NCI-H510A (cell line): ENCODE measurements at regions not wholly inside any gene's neighbourhood (a gene's known extent, or its start where the extent isn't known, plus 50 kb on each side); places are given as distances from the start of the nearest gene placed in this dataset.

Experiments used
- DNase-seq: peaks from one replicate; lab custom pipeline; 2025; lab: John Stamatoyannopoulos, UW

GRCh38 chr10:24010436-24010970 is 198.4 kb upstream of the KIAA1217 start:
- DNase-seq = no peak

GRCh38 chr10:24012249-24012803 is 196.6 kb upstream of the KIAA1217 start:
- DNase-seq = no peak

GRCh38 chr10:24027107-24027506 is 181.8 kb upstream of the KIAA1217 start:
- no peak for DNase-seq

- no peak for DNase-seq
Measured at GRCh38 chr10:24034571-24034970, 174.4 kb upstream of the KIAA1217 start.

GRCh38 chr10:24035761-24036160 is 173.2 kb upstream of the KIAA1217 start:
- no peak for DNase-seq

- DNase-seq = no peak
Measured at GRCh38 chr10:24039315-24039714, 169.6 kb upstream of the KIAA1217 start.

- DNase-seq = no peak
Measured at GRCh38 chr10:24039897-24040296, 169.0 kb upstream of the KIAA1217 start.

GRCh38 chr10:24041034-24041433 is 167.9 kb upstream of the KIAA1217 start:
- no peak for DNase-seq

- DNase-seq = no peak
Measured at GRCh38 chr10:24041834-24042233, 167.1 kb upstream of the KIAA1217 start.

GRCh38 chr10:24042884-24043283 is 166.1 kb upstream of the KIAA1217 start:
- DNase-seq = no peak

- DNase-seq = no peak
Measured at GRCh38 chr10:24046060-24046459, 162.9 kb upstream of the KIAA1217 start.

- no peak for DNase-seq
Measured at GRCh38 chr10:24047176-24047575, 161.8 kb upstream of the KIAA1217 start.

GRCh38 chr10:24054421-24054820 is 154.5 kb upstream of the KIAA1217 start:
- no peak for DNase-seq

GRCh38 chr10:24080207-24080606 is 128.7 kb upstream of the KIAA1217 start:
- no peak for DNase-seq

GRCh38 chr10:24086296-24087086 is 122.4 kb upstream of the KIAA1217 start:
- no peak for DNase-seq

- no peak for DNase-seq
Measured at GRCh38 chr10:24091256-24091655, 117.7 kb upstream of the KIAA1217 start.

- DNase-seq = no peak
Measured at GRCh38 chr10:24096281-24096680, 112.7 kb upstream of the KIAA1217 start.

GRCh38 chr10:24097751-24098207 is 111.2 kb upstream of the KIAA1217 start:
- no peak for DNase-seq

- no peak for DNase-seq
Measured at GRCh38 chr10:24104895-24105294, 104.0 kb upstream of the KIAA1217 start.

- no peak for DNase-seq
Measured at GRCh38 chr10:24113901-24114300, 95.0 kb upstream of the KIAA1217 start.

GRCh38 chr10:24114556-24114955 is 94.4 kb upstream of the KIAA1217 start:
- no peak for DNase-seq

GRCh38 chr10:24115403-24115802 is 93.5 kb upstream of the KIAA1217 start:
- no peak for DNase-seq

- no peak for DNase-seq
Measured at GRCh38 chr10:24118246-24118645, 90.7 kb upstream of the KIAA1217 start.
